HL-60 (cell line): ENCODE measurements at regions not wholly inside any gene's neighbourhood (a gene's known extent, or its start where the extent isn't known, plus 50 kb on each side); places are given as distances from the start of the nearest gene placed in this dataset.

Experiments
- GABPA ChIP-seq: IDR thresholded peaks from 2 replicates; pipeline ENCODE4 v1.6.1; 2012; ENCODE audit warnings: low read depth
- POLR2AphosphoS5 ChIP-seq: IDR thresholded peaks from 2 replicates; pipeline ENCODE4 v1.6.1; 2012; ENCODE audit warnings: low read depth
- SPI1 ChIP-seq: IDR thresholded peaks from 2 replicates; pipeline ENCODE4 v1.6.1; 2012; ENCODE audit warnings: low read depth, mild to moderate bottlenecking, borderline replicate concordance
- TF ChIP-seq, protein P1 (sequence below): IDR thresholded peaks from one replicate; pipeline ENCODE4 v1.5.1; 2011; ENCODE audit warnings: low read length, control low read depth, inconsistent platforms; ENCODE audit not compliant: insufficient read depth
- TF ChIP-seq, protein P2 (sequence below): IDR thresholded peaks from 2 replicates; pipeline ENCODE4 v1.6.1; 2012; ENCODE audit warnings: low read depth; ENCODE audit not compliant: insufficient replicate concordance

- TF ChIP-seq, protein P1, sequence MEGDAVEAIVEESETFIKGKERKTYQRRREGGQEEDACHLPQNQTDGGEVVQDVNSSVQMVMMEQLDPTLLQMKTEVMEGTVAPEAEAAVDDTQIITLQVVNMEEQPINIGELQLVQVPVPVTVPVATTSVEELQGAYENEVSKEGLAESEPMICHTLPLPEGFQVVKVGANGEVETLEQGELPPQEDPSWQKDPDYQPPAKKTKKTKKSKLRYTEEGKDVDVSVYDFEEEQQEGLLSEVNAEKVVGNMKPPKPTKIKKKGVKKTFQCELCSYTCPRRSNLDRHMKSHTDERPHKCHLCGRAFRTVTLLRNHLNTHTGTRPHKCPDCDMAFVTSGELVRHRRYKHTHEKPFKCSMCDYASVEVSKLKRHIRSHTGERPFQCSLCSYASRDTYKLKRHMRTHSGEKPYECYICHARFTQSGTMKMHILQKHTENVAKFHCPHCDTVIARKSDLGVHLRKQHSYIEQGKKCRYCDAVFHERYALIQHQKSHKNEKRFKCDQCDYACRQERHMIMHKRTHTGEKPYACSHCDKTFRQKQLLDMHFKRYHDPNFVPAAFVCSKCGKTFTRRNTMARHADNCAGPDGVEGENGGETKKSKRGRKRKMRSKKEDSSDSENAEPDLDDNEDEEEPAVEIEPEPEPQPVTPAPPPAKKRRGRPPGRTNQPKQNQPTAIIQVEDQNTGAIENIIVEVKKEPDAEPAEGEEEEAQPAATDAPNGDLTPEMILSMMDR: no peak
- TF ChIP-seq POLR2AphosphoS5 (no peak), GABPA (no peak), SPI1 (no peak)
- TF ChIP-seq, protein P2, sequence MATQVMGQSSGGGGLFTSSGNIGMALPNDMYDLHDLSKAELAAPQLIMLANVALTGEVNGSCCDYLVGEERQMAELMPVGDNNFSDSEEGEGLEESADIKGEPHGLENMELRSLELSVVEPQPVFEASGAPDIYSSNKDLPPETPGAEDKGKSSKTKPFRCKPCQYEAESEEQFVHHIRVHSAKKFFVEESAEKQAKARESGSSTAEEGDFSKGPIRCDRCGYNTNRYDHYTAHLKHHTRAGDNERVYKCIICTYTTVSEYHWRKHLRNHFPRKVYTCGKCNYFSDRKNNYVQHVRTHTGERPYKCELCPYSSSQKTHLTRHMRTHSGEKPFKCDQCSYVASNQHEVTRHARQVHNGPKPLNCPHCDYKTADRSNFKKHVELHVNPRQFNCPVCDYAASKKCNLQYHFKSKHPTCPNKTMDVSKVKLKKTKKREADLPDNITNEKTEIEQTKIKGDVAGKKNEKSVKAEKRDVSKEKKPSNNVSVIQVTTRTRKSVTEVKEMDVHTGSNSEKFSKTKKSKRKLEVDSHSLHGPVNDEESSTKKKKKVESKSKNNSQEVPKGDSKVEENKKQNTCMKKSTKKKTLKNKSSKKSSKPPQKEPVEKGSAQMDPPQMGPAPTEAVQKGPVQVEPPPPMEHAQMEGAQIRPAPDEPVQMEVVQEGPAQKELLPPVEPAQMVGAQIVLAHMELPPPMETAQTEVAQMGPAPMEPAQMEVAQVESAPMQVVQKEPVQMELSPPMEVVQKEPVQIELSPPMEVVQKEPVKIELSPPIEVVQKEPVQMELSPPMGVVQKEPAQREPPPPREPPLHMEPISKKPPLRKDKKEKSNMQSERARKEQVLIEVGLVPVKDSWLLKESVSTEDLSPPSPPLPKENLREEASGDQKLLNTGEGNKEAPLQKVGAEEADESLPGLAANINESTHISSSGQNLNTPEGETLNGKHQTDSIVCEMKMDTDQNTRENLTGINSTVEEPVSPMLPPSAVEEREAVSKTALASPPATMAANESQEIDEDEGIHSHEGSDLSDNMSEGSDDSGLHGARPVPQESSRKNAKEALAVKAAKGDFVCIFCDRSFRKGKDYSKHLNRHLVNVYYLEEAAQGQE: no peak
Measured at GRCh38 chr2:219944866-219945265, 317.4 kb downstream of the SLC4A3 start.
